PC-3 (cell line): ENCODE measurements at regions not wholly inside any gene's neighbourhood (a gene's known extent, or its start where the extent isn't known, plus 50 kb on each side); places are given as distances from the start of the nearest gene placed in this dataset.

Source experiments
- ATAC-seq: fragments of 200-7000 bp; cut with Tn5 transposase; 2 replicates; pipeline ENCODE4 v1.9.1; 2020; ENCODE audit warnings: mild to moderate bottlenecking, moderate library complexity
- BruUV-seq: library from RNA; stranded (reverse); fragments of 400-500 nt; replicated peaks from 2 replicates; lab custom pipeline; 2021; lab: Mats Ljungman, UMichigan
- CTCF ChIA-PET: fragments of 300-600 bp; sonication (Branson Sonifier 250); formaldehyde crosslinking; loops from one replicate; lab custom pipeline; 2022; ENCODE audit warnings: antibody characterized with exemption; lab: Charles Lee
- POLR2A ChIA-PET: fragments of 300-600 bp; sonication (Branson Sonifier 250); formaldehyde crosslinking; loops from one replicate; lab custom pipeline; 2022; ENCODE audit warnings: antibody characterized with exemption; ENCODE audit not compliant: unreplicated experiment; lab: Charles Lee
- DNase-seq: peaks from one replicate; pipeline ENCODE4 v3.0.0-alpha.2; 2015
- H2AFZ ChIP-seq: fragments of 300-600 bp; sonication (generic); 2 replicates; pipeline ENCODE4 v1.6.0; 2016; ENCODE audit warnings: antibody characterized with exemption, low read length
- H3F3A ChIP-seq: fragments of 300-600 bp; sonication (generic); one replicate; pipeline ENCODE4 v1.6.0; 2017; ENCODE audit warnings: antibody characterized with exemption, low read length, control low read depth, mild to moderate bottlenecking; ENCODE audit not compliant: unreplicated experiment
- H3K27ac ChIP-seq: fragments of 300-600 bp; sonication (generic); 2 replicates; pipeline ENCODE4 v1.5.1; 2016; ENCODE audit warnings: mild to moderate bottlenecking, low read length
- H3K27me3 ChIP-seq: fragments of 300-600 bp; sonication (generic); 2 replicates; pipeline ENCODE4 v1.6.1; 2016; ENCODE audit warnings: low read length, mixed read lengths
- H3K36me3 ChIP-seq: fragments of 300-600 bp; sonication (generic); 2 replicates; pipeline ENCODE4 v1.6.1; 2016; ENCODE audit warnings: low read depth, mixed run types, low read length, mixed read lengths
- H3K4me1 ChIP-seq: fragments of 300-600 bp; sonication (generic); 2 replicates; pipeline ENCODE4 v1.5.1; 2016; ENCODE audit warnings: low read length; ENCODE audit not compliant: insufficient read depth
- H3K4me2 ChIP-seq: fragments of 300-600 bp; sonication (generic); 2 replicates; pipeline ENCODE4 v1.6.0; 2016; ENCODE audit warnings: low read length
- H3K4me3 ChIP-seq: fragments of 300-600 bp; sonication (generic); 2 replicates; pipeline ENCODE4 v1.5.1; 2016; ENCODE audit warnings: mild to moderate bottlenecking, low read length, mixed read lengths
- H3K79me2 ChIP-seq: fragments of 300-600 bp; sonication (generic); 2 replicates; pipeline ENCODE4 v1.6.1; 2017; ENCODE audit warnings: low read length, mixed read lengths
- H3K9ac ChIP-seq: fragments of 300-600 bp; sonication (generic); 2 replicates; pipeline ENCODE4 v1.6.0; 2016; ENCODE audit warnings: mild to moderate bottlenecking, low read length
- H3K9me2 ChIP-seq: fragments of 300-600 bp; sonication (generic); replicated peaks from 2 replicates; pipeline ENCODE4 v1.6.1; 2016; ENCODE audit warnings: mixed run types, low read length, mixed read lengths
- H3K9me3 ChIP-seq: fragments of 300-600 bp; sonication (generic); 2 replicates; pipeline ENCODE4 v1.6.1; 2016; ENCODE audit warnings: low read length, mixed read lengths
- H4K20me1 ChIP-seq: fragments of 300-600 bp; sonication (generic); 2 replicates; pipeline ENCODE4 v1.6.1; 2016; ENCODE audit warnings: low read length, mixed read lengths
- EZH2 ChIP-seq: fragments of 300-600 bp; sonication (generic); IDR thresholded peaks from one replicate; pipeline ENCODE4 v1.6.1; 2017; ENCODE audit warnings: antibody characterized with exemption, mild to moderate bottlenecking, low read length; ENCODE audit not compliant: unreplicated experiment
- EZH2phosphoT487 ChIP-seq: fragments of 300-600 bp; sonication (generic); IDR thresholded peaks from 2 replicates; pipeline ENCODE4 v1.6.1; 2018; ENCODE audit warnings: mild to moderate bottlenecking, antibody characterized with exemption, low read length, borderline replicate concordance
- intact Hi-C: fragments of 100-400 bp; cut with micrococcal nuclease; formaldehyde crosslinking; loops from 2 replicates; pipeline ENCODE4 v1.9.0; 2023
- TF ChIP-seq, protein P1 (sequence below): fragments of 300-600 bp; sonication (generic); conservative IDR thresholded peaks from 2 replicates; pipeline ENCODE4 v1.5.1; 2017; ENCODE audit warnings: antibody characterized with exemption, low read depth, mild to moderate bottlenecking, low read length

DNA sequence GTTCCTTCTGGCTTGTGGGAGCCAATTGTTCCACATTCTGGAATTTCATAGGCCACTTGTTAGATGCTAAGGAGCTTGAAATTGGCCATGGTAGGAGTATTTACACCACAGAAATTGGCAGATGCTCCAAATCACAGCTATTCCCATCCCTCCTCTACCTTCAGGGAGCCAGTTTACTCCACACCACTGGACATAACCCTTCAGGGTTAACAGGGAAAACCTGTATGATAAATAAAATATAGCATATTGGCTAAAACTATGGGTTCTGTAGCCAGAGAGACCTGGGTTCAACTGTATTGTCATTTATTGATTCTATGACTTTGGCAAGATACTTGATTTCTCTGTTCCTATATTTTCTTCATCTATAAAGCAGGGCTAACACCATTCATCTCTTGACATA is 384.2 kb upstream of the PROK2 start:
- DNase-seq (no peak), ATAC-seq (no peak)
- H3K9me3 ChIP-seq, result no peaks in the 10 kb centered on the region
- BruUV-seq, result no TSS peak
- CTCF ChIA-PET, result no interaction called here
- H3F3A ChIP-seq, result no peaks in the 10 kb centered on the region
- POLR2A ChIA-PET, result no interaction called here
- H3K9me2 ChIP-seq, result no peaks in the 10 kb centered on the region
- H3K4me2 ChIP-seq, result no peak overlapping the region
- H3K79me2 ChIP-seq, result no peaks in the 10 kb centered on the region
- no peak overlapping the region for H3K9ac ChIP-seq
- no peak overlapping the region for H3K27ac ChIP-seq
- no peak overlapping the region for H2AFZ ChIP-seq
- intact Hi-C loops, result no loop called here
- H4K20me1 ChIP-seq, result no peaks in the 10 kb centered on the region
- no peaks in the 10 kb centered on the region for H3K4me1 ChIP-seq
- H3K27me3 ChIP-seq, result no peaks in the 10 kb centered on the region
- H3K36me3 ChIP-seq, result no peaks in the 10 kb centered on the region
- H3K4me3 ChIP-seq, result no peak overlapping the region
- no peak for TF ChIP-seq EZH2phosphoT487
- TF ChIP-seq, protein P1, sequence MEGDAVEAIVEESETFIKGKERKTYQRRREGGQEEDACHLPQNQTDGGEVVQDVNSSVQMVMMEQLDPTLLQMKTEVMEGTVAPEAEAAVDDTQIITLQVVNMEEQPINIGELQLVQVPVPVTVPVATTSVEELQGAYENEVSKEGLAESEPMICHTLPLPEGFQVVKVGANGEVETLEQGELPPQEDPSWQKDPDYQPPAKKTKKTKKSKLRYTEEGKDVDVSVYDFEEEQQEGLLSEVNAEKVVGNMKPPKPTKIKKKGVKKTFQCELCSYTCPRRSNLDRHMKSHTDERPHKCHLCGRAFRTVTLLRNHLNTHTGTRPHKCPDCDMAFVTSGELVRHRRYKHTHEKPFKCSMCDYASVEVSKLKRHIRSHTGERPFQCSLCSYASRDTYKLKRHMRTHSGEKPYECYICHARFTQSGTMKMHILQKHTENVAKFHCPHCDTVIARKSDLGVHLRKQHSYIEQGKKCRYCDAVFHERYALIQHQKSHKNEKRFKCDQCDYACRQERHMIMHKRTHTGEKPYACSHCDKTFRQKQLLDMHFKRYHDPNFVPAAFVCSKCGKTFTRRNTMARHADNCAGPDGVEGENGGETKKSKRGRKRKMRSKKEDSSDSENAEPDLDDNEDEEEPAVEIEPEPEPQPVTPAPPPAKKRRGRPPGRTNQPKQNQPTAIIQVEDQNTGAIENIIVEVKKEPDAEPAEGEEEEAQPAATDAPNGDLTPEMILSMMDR, result no peak
- TF ChIP-seq EZH2, result no peak

DNA sequence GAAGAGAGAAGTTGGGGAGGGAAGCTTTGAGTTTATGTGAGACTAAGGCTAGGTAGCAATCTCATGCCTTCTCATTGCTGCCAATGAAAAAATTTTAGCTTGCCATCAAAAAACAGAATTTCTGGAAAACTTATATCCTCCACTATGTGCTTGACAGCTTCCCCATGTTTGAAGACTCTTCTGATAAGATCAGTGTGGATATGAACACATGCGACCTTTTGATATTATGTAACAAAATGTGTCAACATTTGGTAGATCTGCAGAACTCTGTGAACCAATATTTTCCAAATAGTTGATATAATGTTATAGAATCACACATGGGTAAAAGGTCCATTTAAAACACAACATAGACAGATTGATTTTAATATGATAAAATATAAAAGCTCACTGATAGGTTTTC is 380.9 kb upstream of the PROK2 start:
- Histone ChIP-seq H2AFZ (no peak overlapping the region), H3K79me2 (no peaks in the 10 kb centered on the region), H3K9ac (no peak overlapping the region), H3K4me2 (no peak overlapping the region), H3K27ac (no peak overlapping the region), H3K27me3 (no peaks in the 10 kb centered on the region), H3K4me1 (peaks cover 12% of the 10 kb centered on the region), H3K9me3 (no peaks in the 10 kb centered on the region), H3F3A (no peaks in the 10 kb centered on the region), H3K4me3 (no peak overlapping the region), H4K20me1 (no peaks in the 10 kb centered on the region), H3K36me3 (no peaks in the 10 kb centered on the region), H3K9me2 (no peaks in the 10 kb centered on the region)
- no TSS peak for BruUV-seq
- intact Hi-C loops, result no loop called here
- TF ChIP-seq EZH2phosphoT487, result no peak
- TF ChIP-seq, protein P1, result no peak
- TF ChIP-seq EZH2, result no peak
- DNase-seq, result no peak
- ChIA-PET POLR2A (no interaction called here), CTCF (no interaction called here)
- no peak for ATAC-seq

DNA sequence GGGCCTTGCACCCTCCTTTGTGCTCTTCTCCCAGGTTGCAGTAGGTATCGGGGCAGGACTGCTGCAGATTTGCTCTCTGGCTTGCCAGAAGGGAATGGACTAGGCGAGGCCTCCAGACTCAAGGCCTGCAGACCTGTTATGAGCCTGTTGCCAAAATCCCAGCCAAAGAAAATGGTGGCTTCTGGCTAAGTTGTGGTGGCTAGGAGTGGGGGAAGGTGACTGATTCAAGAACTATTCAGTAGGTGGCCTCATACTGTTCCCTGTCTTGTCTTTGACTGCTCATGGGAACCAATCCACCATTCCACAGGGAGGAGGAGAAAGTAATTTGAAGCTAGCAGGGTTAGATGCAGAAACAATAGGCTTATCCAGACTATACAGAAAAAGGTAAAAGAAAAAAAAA is 380.4 kb upstream of the PROK2 start:
- no peak for ATAC-seq
- Histone ChIP-seq H3K9me2 (no peaks in the 10 kb centered on the region), H3K79me2 (no peaks in the 10 kb centered on the region), H3K4me2 (no peak overlapping the region), H3K27ac (no peak overlapping the region), H3K36me3 (no peaks in the 10 kb centered on the region), H3K4me3 (no peak overlapping the region), H3K9ac (no peak overlapping the region), H3K9me3 (no peaks in the 10 kb centered on the region), H4K20me1 (no peaks in the 10 kb centered on the region), H3K4me1 (peaks cover 12% of the 10 kb centered on the region), H3F3A (no peaks in the 10 kb centered on the region), H2AFZ (no peak overlapping the region), H3K27me3 (no peaks in the 10 kb centered on the region)
- POLR2A ChIA-PET, result no interaction called here
- TF ChIP-seq EZH2phosphoT487 (no peak), EZH2 (no peak)
- TF ChIP-seq, protein P1, result no peak
- BruUV-seq, result no TSS peak
- intact Hi-C loops, result no loop called here
- no peak for DNase-seq
- CTCF ChIA-PET, result no interaction called here
